ENCODE measurements at regions not wholly inside any gene's neighbourhood (a gene's known extent, or its start where the extent isn't known, plus 50 kb on each side); places are given as distances from the start of the nearest gene placed in this dataset.

DNA sequence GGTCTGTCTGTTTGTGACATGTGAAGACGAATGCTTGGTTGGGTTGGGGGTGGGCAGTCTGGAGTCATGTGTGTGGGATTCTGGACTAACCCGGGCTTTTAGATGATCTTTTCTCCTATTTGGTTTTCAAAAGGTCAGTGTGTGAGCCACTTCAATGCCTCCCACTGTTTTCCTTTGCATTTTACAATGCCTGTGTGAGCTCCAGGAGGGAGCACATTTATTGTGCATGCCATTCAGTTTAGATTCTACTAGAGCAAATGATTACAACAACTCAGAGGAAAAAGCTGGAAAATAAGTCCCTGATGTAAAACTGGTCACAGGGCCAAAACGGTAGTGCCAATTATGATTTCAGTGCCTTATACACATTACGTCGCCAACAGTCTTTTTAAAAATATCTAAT lies 90.9 kb downstream of the LYPLAL1 start (continued):
- TF ChIP-seq ZBTB20 (tag by site-specific recombination; IDR thresholded peaks at IDR 0.05), result 0 out of 2 replicates have a peak, but pooled peaks have one; percentile 35
- TF ChIP-seq ZNF214 (tag by site-specific recombination; IDR thresholded peaks at IDR 0.05; ENCODE audit: borderline replicate concordance), result no peak
- peak; percentile 57 for TF ChIP-seq ZNF585B (tag by site-specific recombination; IDR thresholded peaks at IDR 0.05)
- no peak for TF ChIP-seq ZNF37A (tag by site-specific recombination; IDR thresholded peaks at IDR 0.05)
- no peak for TF ChIP-seq ZNF473 (tag by site-specific recombination; IDR thresholded peaks at IDR 0.05)
- TF ChIP-seq ZNF423 (tag by site-specific recombination; IDR thresholded peaks at IDR 0.05), result no peak
- TF ChIP-seq ZNF112 (tag by site-specific recombination; IDR thresholded peaks at IDR 0.05), result no peak
- TF ChIP-seq ZNF169 (tag by site-specific recombination; IDR thresholded peaks at IDR 0.05), result no peak
- no peak for TF ChIP-seq ZNF311 (tag by site-specific recombination; IDR thresholded peaks at IDR 0.05; ENCODE audit: borderline replicate concordance)
- no peak for TF ChIP-seq ZNF76 (tag by site-specific recombination; IDR thresholded peaks at IDR 0.05; ENCODE audit: borderline replicate concordance, low read depth)
- TF ChIP-seq ZNF645 (tag by site-specific recombination; IDR thresholded peaks at IDR 0.05), result no peak
- TF ChIP-seq ZNF221 (tag by site-specific recombination; IDR thresholded peaks at IDR 0.05; ENCODE audit: borderline replicate concordance), result no peak
- no peak for TF ChIP-seq YY2 (tag by site-specific recombination; IDR thresholded peaks at IDR 0.05)
- TF ChIP-seq, protein P1, sequence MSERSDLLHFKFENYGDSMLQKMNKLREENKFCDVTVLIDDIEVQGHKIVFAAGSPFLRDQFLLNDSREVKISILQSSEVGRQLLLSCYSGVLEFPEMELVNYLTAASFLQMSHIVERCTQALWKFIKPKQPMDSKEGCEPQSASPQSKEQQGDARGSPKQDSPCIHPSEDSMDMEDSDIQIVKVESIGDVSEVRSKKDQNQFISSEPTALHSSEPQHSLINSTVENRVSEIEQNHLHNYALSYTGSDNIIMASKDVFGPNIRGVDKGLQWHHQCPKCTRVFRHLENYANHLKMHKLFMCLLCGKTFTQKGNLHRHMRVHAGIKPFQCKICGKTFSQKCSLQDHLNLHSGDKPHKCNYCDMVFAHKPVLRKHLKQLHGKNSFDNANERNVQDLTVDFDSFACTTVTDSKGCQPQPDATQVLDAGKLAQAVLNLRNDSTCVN (tag by site-specific recombination; optimal IDR thresholded peaks at IDR 0.05), result no peak
- TF ChIP-seq, protein P2, sequence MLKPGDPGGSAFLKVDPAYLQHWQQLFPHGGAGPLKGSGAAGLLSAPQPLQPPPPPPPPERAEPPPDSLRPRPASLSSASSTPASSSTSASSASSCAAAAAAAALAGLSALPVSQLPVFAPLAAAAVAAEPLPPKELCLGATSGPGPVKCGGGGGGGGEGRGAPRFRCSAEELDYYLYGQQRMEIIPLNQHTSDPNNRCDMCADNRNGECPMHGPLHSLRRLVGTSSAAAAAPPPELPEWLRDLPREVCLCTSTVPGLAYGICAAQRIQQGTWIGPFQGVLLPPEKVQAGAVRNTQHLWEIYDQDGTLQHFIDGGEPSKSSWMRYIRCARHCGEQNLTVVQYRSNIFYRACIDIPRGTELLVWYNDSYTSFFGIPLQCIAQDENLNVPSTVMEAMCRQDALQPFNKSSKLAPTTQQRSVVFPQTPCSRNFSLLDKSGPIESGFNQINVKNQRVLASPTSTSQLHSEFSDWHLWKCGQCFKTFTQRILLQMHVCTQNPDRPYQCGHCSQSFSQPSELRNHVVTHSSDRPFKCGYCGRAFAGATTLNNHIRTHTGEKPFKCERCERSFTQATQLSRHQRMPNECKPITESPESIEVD (tag by site-specific recombination; IDR thresholded peaks at IDR 0.05), result peak; percentile 86
- TF ChIP-seq ZNF24 (tag by site-specific recombination; IDR thresholded peaks at IDR 0.05), result no peak
- TF ChIP-seq ZNF660 (tag by site-specific recombination; IDR thresholded peaks at IDR 0.05), result no peak
- TF ChIP-seq ZNF521 (tag by site-specific recombination; IDR thresholded peaks at IDR 0.05), result no peak
- no peak for TF ChIP-seq HOXD13 (CRISPR knock-in tag; IDR thresholded peaks at IDR 0.05; ENCODE audit: borderline replicate concordance)
- TF ChIP-seq ZNF114 (tag by site-specific recombination; IDR thresholded peaks at IDR 0.05), result no peak
- no peak for TF ChIP-seq ZNF654 (tag by site-specific recombination; IDR thresholded peaks at IDR 0.05; ENCODE audit: low read depth)
- TF ChIP-seq TRIM28 (IDR thresholded peaks at IDR 0.05; ENCODE audit: borderline replicate concordance, low read length), result peak; percentile 47; the same call in 1 of the 2 replicates
- TF ChIP-seq ZNF121 (tag by site-specific recombination; IDR thresholded peaks at IDR 0.05), result no peak
- no peak for TF ChIP-seq ZNF513 (tag by site-specific recombination; IDR thresholded peaks at IDR 0.05)
- TF ChIP-seq FEZF1 (tag by site-specific recombination; IDR thresholded peaks at IDR 0.05), result peak; percentile 91
- no peak for TF ChIP-seq ZSCAN5A (tag by site-specific recombination; IDR thresholded peaks at IDR 0.05)
- no peak for TF ChIP-seq ZNF670 (tag by site-specific recombination; IDR thresholded peaks at IDR 0.05; ENCODE audit: low read depth)
- TF ChIP-seq ZBTB17 (tag by site-specific recombination; IDR thresholded peaks at IDR 0.05), result 0 out of 2 replicates have a peak, but pooled peaks have one; percentile 31
- TF ChIP-seq, protein P3, sequence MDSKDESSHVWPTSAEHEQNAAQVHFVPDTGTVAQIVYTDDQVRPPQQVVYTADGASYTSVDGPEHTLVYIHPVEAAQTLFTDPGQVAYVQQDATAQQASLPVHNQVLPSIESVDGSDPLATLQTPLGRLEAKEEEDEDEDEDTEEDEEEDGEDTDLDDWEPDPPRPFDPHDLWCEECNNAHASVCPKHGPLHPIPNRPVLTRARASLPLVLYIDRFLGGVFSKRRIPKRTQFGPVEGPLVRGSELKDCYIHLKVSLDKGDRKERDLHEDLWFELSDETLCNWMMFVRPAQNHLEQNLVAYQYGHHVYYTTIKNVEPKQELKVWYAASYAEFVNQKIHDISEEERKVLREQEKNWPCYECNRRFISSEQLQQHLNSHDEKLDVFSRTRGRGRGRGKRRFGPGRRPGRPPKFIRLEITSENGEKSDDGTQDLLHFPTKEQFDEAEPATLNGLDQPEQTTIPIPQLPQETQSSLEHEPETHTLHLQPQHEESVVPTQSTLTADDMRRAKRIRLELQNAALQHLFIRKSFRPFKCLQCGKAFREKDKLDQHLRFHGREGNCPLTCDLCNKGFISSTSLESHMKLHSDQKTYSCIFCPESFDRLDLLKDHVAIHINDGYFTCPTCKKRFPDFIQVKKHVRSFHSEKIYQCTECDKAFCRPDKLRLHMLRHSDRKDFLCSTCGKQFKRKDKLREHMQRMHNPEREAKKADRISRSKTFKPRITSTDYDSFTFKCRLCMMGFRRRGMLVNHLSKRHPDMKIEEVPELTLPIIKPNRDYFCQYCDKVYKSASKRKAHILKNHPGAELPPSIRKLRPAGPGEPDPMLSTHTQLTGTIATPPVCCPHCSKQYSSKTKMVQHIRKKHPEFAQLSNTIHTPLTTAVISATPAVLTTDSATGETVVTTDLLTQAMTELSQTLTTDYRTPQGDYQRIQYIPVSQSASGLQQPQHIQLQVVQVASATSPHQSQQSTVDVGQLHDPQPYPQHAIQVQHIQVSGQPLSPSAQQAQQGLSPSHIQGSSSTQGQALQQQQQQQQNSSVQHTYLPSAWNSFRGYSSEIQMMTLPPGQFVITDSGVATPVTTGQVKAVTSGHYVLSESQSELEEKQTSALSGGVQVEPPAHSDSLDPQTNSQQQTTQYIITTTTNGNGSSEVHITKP (tag by site-specific recombination; IDR thresholded peaks at IDR 0.05), result peak; percentile 17; the same call in 1 of the 2 replicates
- no peak for TF ChIP-seq ZNF501 (tag by site-specific recombination; IDR thresholded peaks at IDR 0.05)
- TF ChIP-seq TCF7L2 (IDR thresholded peaks at IDR 0.05; ENCODE audit: borderline replicate concordance, low read depth, low read length), result 0 out of 2 replicates have a peak, but pooled peaks have one; percentile 19
- TF ChIP-seq ZNF324 (tag by site-specific recombination; IDR thresholded peaks at IDR 0.05), result no peak
